ENCODE measurements at regions not wholly inside any gene's neighbourhood (a gene's known extent, or its start where the extent isn't known, plus 50 kb on each side); places are given as distances from the start of the nearest gene placed in this dataset.

GRCh38 chr3:59654480-59655417 lies 604.9 kb upstream of the CFAP20DC start:
- TF ChIP-seq CTCF (conservative IDR thresholded peaks at IDR 0.05; ENCODE audit: low read depth, low read length), result no peak
- TF ChIP-seq EZH2 (IDR thresholded peaks at IDR 0.05; ENCODE audit: borderline replicate concordance, low read depth, low read length, poor library complexity, severe bottlenecking), result no peak
